GM12892 (cell line): ENCODE measurements at regions not wholly inside any gene's neighbourhood (a gene's known extent, or its start where the extent isn't known, plus 50 kb on each side); places are given as distances from the start of the nearest gene placed in this dataset.

Experiments
- POLR2A ChIP-seq: IDR thresholded peaks from 2 replicates; pipeline ENCODE4 v1.6.1; 2011; ENCODE audit warnings: low read depth, low read length, control low read depth
- POLR2AphosphoS5 ChIP-seq: IDR thresholded peaks from 2 replicates; pipeline ENCODE4 v1.6.1; 2011; ENCODE audit warnings: low read depth, low read length, control low read depth
- TAF1 ChIP-seq: IDR thresholded peaks from 2 replicates; pipeline ENCODE4 v1.6.1; 2011; ENCODE audit warnings: low read depth, mild to moderate bottlenecking, control low read depth, low read length, borderline replicate concordance

DNA sequence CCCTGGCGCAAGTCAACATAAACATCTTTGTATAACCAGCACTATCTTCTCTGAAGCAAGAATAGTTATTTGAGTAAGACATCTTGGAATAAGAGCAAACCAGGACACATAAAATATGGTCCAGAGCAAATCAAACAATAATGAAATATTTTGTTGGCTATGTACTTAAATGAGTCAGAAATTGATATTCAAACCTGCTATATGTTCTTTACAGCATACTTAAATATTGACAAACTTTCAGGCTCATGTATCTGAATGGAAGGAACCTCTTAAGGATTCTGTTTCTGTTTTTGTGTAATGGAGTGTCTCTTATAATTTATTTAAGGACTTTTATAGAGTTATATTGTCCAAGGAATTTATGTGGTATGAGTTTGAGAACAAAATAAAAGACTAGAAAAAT lies 747.3 kb downstream of the EFNA5 start:
- TF ChIP-seq POLR2AphosphoS5 (no peak), POLR2A (no peak), TAF1 (no peak)
